K562 (cell line): ENCODE measurements at regions not wholly inside any gene's neighbourhood (a gene's known extent, or its start where the extent isn't known, plus 50 kb on each side); places are given as distances from the start of the nearest gene placed in this dataset.

ENCODE experiments used
- ARID4B ChIP-seq: sonication (generic); formaldehyde crosslinking; IDR thresholded peaks from 2 replicates; pipeline ENCODE4 v1.8.0; 2022; ENCODE audit warnings: mild to moderate bottlenecking, missing genetic modification reagents
- UBTF ChIP-seq, 2 experiments: IDR thresholded peaks; 2 replicates each; pipeline ENCODE4 v1.6.1; 2012; ENCODE audit warnings: improper control_type of control experiment in 2 of 2, low read depth in 2 of 2, low read length in 2 of 2, borderline replicate concordance in 1 of 2
- ZBTB2 ChIP-seq: fragments of 450-650 bp; IDR thresholded peaks from 2 replicates; pipeline ENCODE4 v1.6.1; 2016; ENCODE audit warnings: antibody characterized with exemption
- ZNF318 ChIP-seq, 2 experiments: fragments of 450-650 bp; IDR thresholded peaks; 2 replicates each; pipeline ENCODE4 v1.6.1; 2016; ENCODE audit warnings: mild to moderate bottlenecking in 2 of 2, borderline replicate concordance in 1 of 2, low read depth in 1 of 2, moderate library complexity in 1 of 2
- TF ChIP-seq, protein P1 (sequence below): fragments of 250-450 bp; sonication (Bioruptor Pico); IDR thresholded peaks from 2 replicates; pipeline ENCODE4 v1.9.0; 2021; ENCODE audit warnings: mild to moderate bottlenecking
- TF ChIP-seq, protein P2 (sequence below): fragments of 250-450 bp; sonication (Bioruptor Pico); IDR thresholded peaks from 2 replicates; pipeline ENCODE4 v1.8.0; 2022; ENCODE audit warnings: inconsistent platforms, mild to moderate bottlenecking, moderate library complexity, borderline replicate concordance

DNA sequence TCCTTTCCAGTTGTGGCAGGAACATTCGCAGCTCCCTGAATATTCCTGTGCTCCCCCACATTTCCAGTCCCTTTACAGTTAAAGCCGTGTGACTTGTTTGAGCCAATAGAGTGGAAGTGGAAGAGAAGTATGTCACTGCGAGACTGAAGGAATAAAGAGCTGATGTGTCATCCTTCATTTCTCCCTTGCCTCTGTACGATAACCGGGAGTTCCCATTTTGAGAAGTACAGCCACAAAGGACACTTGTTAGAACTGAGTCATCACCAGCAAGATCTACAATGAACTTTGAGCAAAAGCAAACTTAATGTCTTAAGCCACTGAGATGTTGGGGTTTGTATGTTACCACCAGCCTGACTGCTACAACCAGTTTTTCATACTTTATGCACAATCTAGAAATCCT is 92.3 kb downstream of the SPRY1 start (continued):
- TF ChIP-seq UBTF (IDR thresholded peaks at IDR 0.05; ENCODE audit: borderline replicate concordance in 1 of 2, low read depth in 2 of 2, low read length in 2 of 2): no peak
- TF ChIP-seq ZNF318 (IDR thresholded peaks at IDR 0.05; ENCODE audit: borderline replicate concordance in 1 of 2, low read depth in 1 of 2): no peak
- TF ChIP-seq, protein P1, sequence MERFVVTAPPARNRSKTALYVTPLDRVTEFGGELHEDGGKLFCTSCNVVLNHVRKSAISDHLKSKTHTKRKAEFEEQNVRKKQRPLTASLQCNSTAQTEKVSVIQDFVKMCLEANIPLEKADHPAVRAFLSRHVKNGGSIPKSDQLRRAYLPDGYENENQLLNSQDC (CRISPR knock-in tag): no peak
- TF ChIP-seq, protein P2, sequence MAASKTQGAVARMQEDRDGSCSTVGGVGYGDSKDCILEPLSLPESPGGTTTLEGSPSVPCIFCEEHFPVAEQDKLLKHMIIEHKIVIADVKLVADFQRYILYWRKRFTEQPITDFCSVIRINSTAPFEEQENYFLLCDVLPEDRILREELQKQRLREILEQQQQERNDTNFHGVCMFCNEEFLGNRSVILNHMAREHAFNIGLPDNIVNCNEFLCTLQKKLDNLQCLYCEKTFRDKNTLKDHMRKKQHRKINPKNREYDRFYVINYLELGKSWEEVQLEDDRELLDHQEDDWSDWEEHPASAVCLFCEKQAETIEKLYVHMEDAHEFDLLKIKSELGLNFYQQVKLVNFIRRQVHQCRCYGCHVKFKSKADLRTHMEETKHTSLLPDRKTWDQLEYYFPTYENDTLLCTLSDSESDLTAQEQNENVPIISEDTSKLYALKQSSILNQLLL (CRISPR knock-in tag): no peak
- TF ChIP-seq ZBTB2: no peak
- no peak for TF ChIP-seq ARID4B (CRISPR knock-in tag)
